ENCODE measurements at regions not wholly inside any gene's neighbourhood (a gene's known extent, or its start where the extent isn't known, plus 50 kb on each side); places are given as distances from the start of the nearest gene placed in this dataset.
A peak's percentile ranks its signal among the peaks of the same experiment; 100 is the strongest.

DNA sequence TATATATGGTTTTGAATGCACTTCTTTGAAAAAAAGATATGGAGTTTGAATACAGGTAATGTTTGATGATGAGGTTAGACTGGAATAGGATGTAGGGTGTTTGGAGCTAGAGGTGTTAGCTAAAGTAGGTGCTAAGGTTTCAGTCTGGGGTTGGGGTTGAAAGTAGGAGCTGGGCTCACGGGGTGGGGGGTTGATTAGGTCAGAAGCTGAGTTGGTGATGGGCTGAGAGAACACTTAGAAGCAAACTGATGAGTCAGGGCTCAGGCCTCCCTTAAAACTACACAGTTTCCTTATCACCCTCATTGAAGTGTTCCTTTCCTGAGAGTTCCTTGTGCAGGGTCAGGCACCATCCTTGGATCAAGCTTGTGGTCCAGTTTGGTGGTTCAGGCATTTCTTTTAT lies 308.8 kb upstream of the ADAMTS16 start:
- no peak for DNase-seq (ENCODE audit: low spot score)

DNA sequence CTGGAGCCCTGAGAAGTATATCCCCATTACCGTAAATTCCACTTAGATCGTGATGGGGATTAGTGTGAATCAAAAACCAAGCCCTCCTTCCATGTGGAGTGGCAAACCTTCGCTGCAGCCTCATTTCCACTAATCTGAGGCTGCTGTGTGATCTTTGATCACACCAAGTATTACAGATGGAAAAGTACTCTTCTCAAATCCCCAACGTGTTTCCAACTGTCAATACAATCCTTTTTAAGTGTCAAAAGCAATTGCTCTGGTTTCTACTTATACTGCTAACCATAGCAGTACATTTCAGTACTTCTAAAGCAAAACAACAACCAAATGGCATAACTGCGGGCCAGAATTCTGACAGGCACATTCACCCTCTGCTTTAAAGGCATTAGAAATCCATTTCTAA lies 307.7 kb upstream of the ADAMTS16 start:
- DNase-seq (ENCODE audit: low spot score): no peak

DNA sequence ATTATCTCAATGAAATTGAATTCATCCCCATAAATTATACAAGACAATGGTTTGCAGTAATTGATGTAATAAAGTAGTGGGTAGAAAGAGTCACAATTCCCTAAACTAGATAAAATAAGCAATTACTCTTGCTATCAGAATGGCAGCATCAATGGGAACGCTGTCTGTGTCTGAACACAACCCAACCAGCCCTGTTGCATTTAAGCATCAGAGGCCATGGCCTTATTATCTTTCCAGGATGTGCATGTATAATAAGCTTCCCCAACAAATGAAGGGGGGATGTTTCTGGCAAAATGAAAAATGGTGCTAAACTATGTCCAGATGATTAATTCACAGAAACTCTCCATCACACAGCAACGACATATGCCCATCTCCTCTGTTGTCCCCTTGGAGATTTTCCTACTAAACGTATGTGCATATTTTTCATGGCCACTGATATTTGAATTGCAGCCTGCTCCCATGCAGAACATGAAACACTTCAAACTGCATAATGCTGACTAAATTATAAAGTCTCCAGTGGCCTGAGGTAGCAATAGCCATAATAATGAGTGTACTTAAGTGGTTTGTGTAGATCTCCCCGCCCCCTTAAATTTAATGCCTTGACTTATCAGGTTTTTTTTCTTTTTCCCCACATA lies 306.9 kb upstream of the ADAMTS16 start:
- no peak for DNase-seq (ENCODE audit: low spot score)

DNA sequence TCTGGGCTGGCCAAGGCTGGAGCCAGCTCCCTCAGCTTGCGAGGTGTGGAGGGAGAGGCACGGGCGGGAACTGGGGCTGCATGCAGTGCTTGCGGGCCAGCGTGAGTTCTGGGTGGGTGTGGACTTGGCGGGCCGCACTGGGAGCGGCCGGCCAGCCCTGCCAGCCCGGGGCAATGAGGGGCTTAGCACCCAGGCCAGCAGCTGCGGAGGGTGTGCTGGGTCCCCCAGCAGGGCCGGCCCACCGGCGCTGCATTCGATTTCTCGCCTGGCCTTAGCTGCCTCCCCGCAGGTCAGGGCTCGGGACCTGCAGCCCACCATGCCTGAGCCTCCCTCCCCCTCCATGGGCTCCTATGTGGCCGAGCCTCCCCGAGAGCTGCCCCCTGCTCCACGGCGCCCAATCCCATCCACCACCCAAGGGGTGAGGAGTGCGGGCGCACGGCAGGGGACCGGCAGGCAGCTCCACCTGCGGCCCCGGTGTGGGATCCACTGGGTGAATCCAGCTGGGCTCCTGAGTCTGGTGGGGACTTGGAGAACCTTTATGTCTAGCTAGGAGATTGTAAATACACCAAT lies 302.6 kb upstream of the ADAMTS16 start:
- DNase-seq (ENCODE audit: low spot score): no peak

DNA sequence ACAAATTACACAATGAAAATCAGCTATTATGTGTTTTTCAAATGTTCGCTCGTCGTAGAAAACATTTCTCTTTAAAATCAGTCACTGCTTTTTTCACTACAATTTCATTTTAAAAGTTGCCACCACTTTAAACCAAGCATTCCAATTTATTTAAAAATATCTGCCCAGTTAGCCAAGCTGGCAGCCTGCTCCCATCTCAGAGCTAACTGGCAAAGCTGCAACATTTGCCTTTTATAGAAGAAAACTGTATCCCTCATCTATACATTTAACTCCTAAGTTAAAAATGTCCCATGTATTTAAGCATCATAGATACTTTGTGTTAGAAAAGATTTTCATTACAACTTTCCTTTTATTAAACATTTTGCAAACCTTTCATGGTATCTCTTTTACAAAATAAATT lies 294.9 kb upstream of the ADAMTS16 start:
- DNase-seq (ENCODE audit: low spot score): no peak

DNA sequence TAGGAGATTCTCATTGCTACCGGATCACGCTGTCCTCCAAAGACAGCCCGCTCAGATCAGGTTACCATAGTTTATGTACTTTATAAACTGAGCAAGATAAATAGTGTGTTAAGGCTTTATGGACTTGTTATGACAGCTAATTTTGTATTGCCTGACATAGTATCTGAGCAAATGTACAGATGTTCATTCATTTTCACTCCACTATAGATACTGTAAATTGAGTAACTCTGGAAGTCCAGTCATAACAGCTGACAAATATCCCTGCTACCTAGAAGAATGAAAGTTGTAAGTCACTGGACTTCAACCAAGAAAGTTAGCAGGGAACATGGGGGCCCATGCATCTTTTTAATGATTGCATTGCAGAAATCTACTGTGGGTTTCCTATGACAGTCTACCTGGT lies 292.4 kb upstream of the ADAMTS16 start:
- no peak for DNase-seq (ENCODE audit: low spot score)

DNA sequence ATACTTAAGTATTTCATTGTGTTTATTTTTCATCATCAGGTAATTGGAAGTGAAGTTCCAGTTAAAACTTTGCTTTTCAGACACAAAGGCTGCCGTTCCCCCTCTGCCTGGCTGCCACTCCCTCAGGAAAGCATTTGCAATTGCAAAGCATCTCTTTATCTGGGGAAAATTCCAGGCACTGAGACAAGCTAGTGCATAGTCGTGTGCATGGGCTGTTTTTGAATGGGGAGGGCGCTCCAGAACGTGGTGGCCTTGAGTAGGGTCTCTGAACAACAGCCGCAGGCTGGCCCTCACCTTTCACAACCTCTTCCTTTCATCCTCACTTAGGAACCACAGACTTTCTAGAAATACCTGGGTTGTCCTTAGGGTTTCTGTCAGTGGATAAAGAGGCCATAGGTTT lies 285.1 kb upstream of the ADAMTS16 start:
- no peak for DNase-seq (ENCODE audit: low spot score)

DNA sequence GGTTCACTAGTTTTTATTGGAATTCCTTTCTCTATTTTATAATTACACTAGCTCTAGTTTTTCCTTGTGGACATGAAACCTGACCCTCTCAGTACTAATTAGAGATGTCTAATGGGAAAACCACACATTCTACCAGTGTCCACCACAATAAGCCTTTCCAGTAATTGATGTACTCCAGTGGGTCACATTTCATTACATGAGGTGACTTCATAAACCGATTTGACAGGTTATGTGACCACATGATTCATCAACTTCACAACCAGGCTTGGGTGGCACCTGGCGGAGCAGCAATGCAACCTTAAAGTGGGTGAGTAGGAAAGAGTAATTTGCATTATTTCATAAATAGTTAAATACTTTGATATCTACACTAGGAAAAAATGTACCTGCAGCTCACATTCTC lies 284.2 kb upstream of the ADAMTS16 start:
- no peak for DNase-seq (ENCODE audit: low spot score)

DNA sequence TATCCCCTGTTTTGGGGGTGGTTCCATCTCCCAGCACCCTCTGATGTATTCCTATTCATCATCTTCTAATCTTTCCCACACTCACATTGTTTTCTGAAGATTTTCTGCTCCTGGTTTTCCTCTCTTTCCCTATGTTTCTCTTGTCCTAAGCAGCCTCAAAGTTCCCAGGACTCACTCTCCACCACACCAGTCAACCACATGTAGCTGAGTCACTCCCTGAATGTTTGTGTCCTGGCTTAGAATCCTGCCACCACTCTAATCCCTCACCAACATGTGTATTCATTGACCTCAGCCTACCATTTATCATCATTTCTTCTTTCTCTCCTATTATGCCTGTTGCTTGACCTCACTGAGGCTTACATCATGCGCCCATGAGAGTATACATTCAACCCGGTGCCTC lies 282.4 kb upstream of the ADAMTS16 start:
- no peak for DNase-seq (ENCODE audit: low spot score)

DNA sequence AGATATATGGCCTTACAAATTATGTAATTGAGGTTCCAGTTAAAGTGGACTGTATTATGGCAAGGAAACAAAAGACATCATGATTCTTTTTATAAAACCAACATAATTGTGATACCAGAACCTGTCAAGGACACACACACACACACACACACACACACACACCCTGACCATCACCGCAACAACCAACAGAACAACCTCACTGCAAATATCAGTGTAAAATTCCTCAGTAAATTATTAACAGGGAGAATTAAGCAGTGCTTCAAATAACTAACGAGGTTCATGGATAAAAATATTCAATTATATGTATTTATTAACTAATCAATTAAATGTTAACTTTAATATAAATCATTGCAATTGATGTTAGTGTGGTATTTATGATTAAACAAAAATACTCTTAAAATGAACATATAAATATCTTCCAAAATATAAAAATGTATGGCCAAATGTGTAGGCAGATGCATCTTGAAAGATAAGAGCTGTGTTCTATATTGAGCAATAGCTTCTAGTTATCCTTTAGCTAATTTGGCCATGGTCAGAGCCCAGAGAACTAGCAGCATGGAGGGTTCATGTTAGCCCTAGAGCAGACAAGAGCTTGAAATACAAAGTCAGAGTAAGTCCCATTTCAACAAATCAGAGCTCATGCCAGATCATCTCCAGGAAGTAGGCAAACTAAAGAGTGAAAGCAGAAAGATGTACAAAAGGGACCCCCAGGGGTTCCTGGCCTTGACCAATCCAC lies 280.5 kb upstream of the ADAMTS16 start:
- DNase-seq (ENCODE audit: low spot score): no peak

DNA sequence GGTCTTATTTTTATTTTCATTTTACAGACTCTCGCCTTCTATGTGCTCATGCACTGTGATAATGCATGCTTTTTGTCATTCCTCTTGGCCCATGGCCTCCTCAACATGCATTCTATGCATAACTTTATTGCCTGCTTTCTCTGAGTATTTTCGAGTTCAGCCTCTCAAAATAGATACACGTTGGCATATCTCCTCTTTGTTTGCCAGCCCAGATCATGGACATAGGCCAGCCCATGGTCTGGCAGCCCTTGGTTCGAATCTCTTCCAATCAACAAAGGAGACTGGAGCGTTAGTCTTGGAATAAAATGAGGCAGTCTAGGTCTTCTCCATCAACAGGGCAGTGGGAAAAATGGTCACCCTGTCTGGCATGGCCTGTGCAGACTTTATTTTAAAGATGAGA lies 279.5 kb upstream of the ADAMTS16 start:
- no peak for DNase-seq (ENCODE audit: low spot score)

DNA sequence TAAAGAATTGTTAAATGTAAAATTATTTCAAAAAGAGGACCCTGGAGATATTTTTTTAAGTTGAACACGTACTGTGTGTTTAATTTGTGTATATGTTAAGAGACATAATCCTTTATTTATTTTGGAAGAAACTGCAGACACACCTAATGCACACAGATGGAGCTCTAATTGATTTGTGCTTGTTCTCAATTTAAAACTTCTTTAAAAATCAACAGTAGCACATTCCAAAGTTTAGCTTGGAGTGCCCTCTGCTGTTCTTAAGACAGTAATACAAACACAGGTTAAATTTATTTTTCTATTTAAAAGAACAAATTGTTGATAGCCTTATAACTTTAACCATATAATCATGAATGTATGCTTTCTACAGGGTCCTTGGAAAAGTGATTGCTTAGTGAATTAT lies 277.6 kb upstream of the ADAMTS16 start:
- peak; percentile 30 for DNase-seq (ENCODE audit: low spot score)

DNA sequence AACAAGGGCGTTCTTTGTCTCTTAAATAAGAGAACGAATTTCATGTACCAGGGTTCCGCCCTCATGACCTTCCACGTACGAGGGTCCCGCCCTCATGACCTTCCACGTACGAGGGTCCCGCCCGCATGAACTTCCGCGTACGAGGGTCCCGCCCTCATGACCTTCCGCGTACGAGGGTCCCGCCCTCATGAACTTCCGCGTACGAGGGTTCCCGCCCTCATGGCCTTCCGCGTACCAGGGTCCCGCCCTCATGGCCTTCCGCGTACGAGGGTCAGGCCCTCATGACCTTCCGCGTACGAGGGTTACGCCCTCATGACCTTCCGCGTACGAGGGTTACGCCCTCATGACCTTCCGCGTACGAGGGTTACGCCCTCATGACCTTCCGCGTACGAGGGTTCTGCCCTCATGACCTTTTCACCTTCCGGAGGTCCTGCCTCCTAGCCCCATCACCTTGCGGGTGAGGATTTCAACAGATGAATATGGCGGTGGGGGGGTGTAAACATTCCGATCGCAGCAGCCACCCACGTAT lies 273.9 kb upstream of the ADAMTS16 start:
- DNase-seq (ENCODE audit: low spot score): no peak

DNA sequence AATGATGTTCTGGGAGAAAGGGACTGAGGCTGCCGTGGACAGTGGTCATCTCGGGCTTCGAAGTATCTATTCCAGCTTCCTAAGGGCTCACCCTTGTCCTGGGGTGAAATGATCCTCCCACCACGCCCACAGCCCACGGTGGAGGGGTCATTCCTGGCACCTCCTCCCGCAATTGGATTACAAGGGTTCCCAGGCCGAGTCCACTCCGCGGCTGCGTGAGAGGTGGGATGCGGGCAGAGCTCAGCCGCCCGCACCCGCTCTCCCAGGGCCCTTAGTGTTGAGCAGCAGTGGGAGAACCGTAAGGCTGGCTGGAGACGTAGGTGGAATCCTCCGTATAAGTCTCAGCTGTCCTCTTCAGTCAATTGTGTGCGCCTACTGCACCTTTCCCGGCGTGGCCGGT lies 273.3 kb upstream of the ADAMTS16 start:
- DNase-seq (ENCODE audit: low spot score): no peak

DNA sequence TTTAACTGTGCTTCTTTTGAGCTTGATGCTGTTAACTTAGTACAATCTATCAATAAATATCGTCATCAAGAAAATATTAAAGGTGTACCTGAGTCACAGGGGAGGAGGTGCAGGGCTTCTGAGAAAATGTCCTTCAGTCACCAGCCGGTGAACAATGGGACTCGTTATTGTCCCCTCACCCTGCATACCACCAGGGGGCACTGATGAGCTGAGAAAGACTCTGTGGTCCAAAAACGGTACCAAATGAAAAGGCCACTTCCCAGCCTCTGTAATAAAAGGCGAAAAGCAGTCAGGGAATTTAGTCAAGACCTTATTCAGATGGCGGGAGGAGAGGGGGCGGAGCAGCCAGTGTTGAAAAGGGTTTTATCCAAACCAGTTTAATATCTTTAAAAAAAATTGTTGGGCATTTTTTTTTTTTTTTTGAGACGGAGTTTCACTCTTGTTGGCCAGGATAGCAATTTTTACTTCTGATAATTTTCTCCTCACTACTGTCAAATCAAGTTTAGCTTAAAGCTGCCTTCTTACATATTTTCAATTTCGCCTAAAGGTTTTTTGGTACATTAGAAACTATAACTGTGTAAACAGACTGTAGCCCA lies 271.9 kb upstream of the ADAMTS16 start:
- DNase-seq (ENCODE audit: low spot score): peak; percentile 71

DNA sequence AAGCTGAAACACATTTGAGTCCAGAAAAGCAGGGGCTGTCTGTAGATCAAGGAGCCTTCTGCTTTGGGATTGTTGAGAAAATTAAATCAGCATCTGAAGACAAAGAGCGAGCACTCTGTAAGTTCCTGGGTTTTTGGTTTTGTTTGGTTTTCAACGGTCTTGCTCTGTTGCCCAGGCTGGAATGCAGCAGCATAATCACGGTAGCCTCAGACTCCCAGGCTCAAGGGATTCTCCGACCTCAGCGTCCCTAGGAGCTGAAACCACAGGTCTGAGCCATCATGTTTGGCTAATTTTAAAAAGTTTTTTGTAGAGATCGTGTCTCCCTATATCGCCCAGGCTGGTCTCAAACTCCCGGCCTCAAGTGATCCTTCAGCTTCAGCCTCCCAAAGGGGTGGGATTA lies 266.5 kb upstream of the ADAMTS16 start:
- DNase-seq (ENCODE audit: low spot score): no peak

DNA sequence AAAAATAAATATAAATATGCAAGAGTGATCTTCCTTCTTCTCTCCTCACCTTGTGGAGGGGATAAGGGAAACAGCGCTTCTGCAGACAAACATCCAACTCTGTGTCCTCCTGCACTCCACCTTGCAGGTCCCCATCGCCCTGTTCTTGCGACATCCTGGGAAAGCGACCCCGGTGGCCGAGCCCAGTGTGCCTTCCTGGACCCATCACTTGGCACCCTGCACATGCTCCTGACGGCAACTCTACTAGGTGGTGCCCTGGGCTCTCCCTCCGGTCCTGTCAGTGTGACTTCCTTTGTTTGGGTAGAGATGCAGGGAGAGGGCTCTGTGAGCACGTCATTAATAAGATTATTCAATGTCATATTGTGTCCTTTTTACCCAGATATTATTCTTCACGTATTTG lies 266.0 kb upstream of the ADAMTS16 start:
- DNase-seq (ENCODE audit: low spot score): no peak

DNA sequence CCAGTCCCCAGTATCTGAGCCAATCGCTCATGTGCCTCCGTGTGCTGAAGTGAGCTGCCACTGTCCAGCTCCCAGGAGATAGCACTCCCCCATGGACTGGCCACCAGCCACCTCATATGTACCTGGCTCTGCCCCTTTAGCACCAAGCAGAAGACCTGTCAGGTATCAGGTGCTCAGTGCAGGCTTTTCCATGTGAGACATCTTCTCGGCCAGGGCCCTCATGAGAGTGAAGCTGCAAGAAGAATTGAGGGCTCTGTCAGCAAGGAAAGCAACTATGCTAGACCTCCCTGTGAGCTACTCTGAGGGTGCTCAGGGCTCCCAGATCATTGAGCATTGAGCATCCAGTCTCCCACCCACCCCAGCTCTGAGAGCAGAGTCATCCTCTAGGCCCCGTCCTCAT lies 264.2 kb upstream of the ADAMTS16 start:
- no peak for DNase-seq (ENCODE audit: low spot score)

DNA sequence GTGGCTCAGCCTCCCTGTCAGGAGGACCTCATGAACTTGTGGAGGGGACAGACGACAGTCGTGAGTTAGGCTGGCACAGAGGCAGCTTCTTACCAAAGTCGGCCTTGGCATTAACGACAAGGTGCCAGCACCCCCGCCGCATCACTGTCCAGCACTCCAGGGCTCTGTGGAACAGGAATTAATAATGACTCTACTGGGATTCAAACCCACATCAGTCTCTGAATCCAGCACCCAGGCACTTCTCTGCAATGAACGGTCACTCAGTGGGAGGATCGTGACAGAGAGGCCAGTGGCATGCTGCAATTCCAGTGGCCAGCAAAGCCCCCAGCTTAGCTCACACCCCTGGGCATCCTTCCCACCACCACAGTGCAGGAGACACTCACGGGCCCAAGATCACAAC lies 263.3 kb upstream of the ADAMTS16 start:
- DNase-seq (ENCODE audit: low spot score): no peak

DNA sequence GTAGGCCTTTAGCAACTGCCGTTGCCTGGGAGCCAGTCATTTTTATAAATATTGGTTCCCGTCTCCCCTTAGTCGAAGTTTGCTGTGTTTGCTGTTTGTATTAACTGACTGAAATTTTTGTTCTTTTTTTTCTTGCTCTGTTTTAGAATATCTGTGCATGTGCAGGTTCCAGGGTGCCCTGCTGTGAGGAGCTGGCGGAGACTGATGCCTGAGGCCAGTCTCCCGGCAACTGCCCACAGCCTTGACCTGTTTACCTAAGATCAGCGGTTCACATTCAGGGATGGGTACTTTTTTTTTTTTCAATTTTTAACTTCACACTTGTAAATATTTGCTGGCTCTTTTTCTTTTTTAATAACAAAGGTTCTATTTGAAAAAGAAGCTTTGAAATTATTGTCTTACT lies 262.6 kb upstream of the ADAMTS16 start:
- DNase-seq (ENCODE audit: low spot score): no peak

DNA sequence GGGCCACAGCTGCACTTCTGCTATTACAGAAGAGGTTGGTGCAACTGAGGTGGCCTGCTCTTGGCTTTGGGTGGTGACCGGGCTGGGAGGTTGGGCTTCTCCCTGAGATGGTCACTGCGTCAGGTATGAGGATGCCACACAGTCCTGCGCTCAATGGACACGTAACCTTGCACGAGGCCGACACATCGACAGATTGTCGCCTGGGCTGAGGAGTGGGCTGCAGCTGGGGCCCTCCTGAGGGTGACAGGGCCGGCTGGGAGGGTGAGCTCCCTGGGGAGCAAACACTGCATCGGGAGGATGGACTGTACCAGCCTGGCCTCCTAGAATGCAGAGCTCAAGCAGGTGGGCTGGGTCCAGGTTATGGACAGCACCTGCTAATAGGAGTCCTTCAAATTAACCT lies 261.1 kb upstream of the ADAMTS16 start:
- no peak for DNase-seq (ENCODE audit: low spot score)

DNA sequence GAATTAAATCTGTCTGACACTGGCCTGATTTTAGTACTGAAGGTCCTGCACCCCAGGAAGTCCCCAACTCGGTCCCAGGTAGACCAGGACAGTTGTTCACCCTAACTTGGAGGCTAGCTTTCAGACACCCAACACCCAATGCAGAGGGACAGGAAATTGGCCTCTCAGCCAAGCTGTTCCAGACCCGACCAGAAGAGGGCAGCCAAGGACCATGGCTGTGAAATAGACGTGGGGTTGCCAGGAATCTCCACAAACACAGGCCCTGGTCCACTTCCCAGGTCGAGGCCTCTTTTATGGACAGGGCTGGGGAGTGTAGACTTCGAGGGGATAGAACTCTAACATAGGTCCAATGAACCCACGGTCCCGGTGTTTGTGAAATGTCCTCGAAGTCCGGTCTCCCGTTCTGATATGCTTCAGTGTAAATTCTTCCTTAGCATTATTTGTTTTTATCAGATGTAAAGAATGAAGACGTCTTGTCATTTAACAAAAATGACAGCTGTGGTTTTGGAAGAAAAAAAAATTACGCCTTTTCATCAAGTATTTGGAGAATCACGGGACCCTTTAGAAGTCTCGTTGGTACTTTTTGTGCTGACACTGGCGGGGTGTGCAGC lies 260.3 kb upstream of the ADAMTS16 start:
- peak; percentile 83 for DNase-seq (ENCODE audit: low spot score)

DNA sequence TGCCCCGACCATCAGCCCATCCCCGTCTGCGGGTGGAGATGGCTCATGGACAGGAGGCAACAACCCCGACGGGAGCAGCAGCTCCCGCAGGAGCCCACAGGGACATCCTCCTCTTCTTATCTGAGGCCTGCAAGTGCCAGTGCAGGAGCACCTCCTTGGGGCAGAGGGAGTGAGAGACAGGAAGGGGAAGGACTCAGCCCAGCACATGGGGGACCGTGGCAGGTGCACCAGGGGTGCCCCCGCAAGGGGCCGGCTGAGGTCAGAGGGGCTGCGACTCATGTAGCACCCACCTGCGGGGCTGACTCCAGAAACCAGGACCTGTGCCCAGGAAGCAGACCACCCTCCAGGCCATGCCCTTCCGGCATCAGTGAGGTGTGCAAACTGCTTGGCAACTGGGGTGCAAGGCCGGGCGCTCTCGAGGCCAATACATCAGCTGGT lies 259.8 kb upstream of the ADAMTS16 start:
- DNase-seq (ENCODE audit: low spot score): no peak

Data from AG08395 (cell line).